Activated T-cell treated with anti-CD3 and anti-CD28 coated beads for 1 hour (primary cell): ENCODE measurements at regions not wholly inside any gene's neighbourhood (a gene's known extent, or its start where the extent isn't known, plus 50 kb on each side); places are given as distances from the start of the nearest gene placed in this dataset.

Source experiments
- DNase-seq: peaks from one replicate; pipeline ENCODE4 v3.0.0-alpha.2; 2020; ENCODE audit warnings: low read depth

GRCh38 chr13:97111756-97112155 lies 110.4 kb upstream of the MBNL2 start:
- no peak for DNase-seq

GRCh38 chr13:97112446-97113152 lies 109.5 kb upstream of the MBNL2 start:
- no peak for DNase-seq

DNA sequence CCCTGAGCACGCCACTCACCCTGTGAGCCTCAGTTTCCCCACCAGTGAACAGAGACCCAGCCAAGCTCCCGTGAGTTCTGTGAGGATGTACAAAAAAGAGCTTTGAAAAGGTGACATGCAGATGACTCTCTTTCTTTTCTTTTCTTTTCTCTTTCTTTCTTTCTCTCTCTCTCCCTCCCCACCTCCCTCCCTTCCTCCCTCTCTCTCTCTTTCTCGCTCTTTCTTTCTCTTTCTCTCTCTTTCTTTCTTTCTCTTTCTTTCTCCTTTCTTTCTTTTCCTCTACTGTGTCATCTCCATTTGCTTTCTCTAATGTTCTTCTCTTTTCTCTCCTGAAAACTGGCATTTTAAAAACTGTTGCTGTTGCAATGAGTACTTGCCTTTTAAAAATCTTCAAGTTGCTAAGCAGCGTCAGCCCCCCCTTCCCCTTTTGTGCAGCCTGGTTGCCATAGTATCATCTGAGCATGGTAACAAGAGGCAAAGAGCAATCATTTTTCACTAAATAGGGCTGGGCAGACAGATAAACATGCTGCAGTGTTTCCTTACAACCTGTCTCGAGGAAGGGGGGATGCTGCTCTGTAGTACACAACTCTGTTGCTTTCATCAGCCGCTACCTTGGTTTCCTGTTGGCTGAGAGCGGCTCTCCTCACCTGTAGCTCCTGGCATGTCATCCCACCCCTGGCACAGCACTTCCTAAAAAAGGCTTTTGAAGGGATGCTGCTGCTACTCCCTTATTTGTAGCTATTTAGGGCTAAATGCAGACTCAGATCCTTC lies 108.7 kb upstream of the MBNL2 start:
- no peak for DNase-seq

DNA sequence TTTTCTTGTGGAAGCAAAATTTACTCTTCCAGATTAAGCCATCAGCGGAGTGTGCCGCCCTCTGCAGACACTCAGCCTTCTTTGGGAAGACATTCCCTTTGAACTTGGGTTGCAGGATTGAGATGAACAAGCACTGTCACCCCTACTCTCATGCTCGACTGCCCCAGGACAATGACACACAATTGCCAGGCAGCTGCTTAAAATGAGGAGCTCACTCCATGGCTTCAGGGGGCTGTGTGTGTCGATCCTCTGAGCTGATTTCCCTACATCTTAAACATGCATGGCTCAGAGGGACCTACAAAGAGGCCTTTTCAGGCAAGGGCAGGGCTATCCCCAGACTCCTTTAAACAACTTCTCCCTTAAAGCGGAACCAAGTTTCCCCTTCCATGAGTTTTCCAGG lies 107.5 kb upstream of the MBNL2 start:
- no peak for DNase-seq

DNA sequence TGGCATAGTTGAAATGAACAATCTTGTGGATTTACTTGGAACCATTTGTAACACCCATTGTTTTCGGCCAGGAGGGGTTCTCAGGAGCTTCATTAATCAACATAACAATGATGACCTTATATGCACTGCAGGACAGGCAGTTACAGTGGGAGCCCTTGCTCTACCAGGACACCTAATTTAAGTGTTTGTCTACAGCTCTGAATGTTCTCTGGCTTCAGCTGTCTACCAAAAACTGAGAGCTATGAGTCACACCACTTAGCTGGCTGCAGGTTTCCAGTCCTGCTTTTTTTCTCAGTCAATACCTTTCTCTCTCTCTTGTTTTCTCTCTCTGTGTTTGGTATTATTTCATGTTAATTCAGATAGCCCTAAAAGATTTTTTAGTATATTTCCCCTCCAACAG lies 105.4 kb upstream of the MBNL2 start:
- no peak for DNase-seq

GRCh38 chr13:97117388-97117910 lies 104.7 kb upstream of the MBNL2 start:
- no peak for DNase-seq

GRCh38 chr13:97119943-97120342 lies 102.2 kb upstream of the MBNL2 start:
- no peak for DNase-seq

DNA sequence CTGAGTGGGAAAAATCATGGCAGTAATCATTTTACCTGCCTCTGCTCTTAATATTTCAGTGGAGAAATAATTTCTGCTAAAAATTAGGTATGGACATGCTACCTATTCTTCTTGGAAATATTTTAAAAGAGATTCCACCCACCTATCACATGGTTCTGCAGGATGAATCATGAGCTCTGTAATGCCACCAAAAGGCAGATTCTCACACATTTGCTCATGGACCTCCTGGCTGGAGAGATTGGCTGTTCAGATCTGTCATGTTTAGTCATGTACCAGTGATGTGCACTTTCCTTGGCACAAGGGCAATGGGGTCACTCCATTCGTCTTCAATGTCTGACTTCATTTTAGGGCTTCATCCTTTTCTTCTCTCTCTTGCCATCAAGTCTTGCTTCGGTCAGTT lies 101.8 kb upstream of the MBNL2 start:
- no peak for DNase-seq

DNA sequence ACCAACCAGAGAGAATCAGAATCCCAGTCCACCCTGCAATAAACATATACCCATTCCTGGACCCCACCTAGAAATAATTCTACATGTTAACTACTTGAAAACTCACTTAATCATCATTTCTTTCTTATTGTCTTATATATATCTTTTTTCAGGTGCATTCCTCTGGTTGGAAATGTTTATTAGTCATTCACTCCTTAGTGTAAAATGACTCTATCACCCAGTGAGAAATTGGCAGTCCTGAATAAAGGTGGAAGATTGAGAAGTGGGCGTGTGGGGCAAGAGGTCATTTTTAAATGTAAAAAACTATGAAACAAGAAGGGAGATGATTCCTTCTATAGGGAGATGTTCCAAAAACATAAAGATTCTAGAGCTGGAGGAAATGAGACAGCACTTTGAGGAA lies 101.2 kb upstream of the MBNL2 start:
- DNase-seq, result no peak

DNA sequence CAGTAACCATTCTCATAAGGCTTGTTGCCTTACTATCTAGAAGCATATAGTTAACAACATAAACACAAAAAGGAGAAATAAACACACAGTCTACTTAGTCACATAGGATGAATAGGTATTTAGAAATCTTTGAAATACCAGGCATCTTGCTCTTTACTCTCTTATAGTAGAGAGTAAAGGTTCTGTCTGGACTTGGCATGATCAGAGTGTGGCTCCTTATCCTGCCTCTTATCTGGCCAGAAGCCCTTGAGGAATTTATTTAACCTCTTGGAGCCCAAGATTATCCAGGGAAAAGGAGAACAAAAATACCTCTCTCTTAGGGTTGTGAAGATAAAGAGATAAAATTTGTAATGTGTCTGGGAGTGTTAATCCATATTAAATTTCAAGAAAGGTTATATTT lies 100.2 kb upstream of the MBNL2 start:
- no peak for DNase-seq

DNA sequence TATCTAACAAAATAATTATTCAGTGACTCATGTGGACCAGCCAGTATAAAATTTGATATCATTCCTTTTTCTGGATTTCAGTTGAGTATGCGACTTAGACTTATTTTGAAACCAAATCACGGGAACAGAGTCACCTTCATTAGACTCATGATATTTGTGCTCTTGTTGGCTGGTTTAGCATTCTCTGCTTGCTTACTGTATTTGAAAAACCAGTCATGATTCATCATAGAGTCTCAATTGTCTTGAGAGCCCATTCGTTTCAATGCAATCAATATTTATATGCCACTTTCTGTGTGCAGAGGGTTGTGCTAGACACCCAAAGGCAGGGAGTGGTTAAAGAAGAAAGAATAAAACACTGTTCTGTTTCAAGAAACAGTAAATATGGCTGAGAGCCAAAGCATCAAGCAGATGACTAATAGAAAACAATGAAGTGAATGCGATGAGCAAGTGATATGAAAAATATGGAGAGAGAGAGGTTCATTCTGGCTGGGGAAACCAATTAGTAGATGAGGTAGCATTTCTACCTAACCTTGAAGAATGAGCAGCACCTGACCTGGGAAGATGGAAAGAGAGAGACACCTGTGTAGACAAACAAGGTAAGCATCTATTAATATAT lies 99.6 kb upstream of the MBNL2 start:
- no peak for DNase-seq

DNA sequence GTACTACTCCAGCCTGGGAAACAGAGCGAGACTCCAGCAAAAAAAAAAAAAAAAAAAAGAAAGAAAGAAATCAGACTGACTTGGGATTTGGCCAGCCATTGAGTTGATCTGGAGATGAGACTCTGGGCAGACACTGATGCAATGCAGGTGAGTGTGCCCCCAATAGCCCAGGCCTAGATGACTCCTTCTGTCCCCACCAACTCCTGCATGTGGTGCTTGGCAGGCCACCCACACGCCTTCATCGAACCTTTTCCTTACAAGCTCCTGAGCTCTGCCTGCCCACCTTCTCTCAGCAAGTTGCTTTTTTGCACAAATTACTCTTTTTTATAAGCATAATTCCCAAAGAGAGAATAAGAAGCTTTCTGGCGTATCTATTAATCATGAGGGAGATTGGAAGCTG lies 97.9 kb upstream of the MBNL2 start:
- no peak for DNase-seq

- no peak for DNase-seq
Observed at GRCh38 chr13:97124915-97125809, 97.0 kb upstream of the MBNL2 start.

DNA sequence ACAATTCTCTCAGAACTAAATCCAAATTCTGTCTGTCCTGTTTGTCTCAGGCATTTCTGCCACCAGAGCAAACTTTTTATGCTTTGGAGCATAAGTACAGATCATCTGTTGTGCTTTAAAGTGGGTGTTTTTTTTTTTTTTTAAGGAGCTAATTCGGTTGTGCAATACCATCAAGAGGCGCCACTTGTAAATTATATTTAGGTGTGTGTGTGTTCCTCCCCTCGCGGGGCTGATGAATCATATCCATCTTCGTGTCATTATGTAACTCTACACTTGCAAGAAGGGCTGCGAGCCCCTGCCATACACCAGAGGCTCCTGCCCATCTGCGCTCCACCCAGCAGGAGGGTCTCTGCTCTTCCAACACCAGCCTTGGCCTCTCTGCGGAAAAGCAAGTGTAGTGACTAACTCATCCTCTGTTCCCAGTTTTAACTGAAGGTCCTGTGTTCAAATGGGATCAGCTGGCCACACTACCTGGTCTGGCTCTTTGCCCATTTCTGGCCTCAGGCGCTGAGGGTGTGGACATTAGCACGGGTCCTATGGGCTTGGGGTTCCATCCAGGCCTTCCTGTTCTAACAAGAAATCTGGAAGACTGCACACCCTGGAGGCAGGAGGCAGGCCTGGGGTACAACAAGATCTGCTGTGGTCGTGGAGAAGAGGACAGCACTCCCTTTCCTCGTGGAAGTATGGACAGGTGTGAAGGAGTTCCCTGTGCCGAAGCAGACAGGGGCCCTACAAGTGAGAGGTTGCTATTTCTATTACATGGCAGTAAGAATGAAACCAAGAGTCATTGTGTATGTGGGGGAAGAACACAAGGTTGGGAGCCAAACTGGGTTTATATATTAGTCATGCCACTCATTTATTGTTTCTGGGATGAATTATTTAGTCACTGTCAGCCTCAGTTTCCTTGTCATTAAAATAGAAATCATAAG lies 96.1 kb upstream of the MBNL2 start:
- no peak for DNase-seq

GRCh38 chr13:97127842-97128241 lies 94.3 kb upstream of the MBNL2 start:
- no peak for DNase-seq

GRCh38 chr13:97130190-97130589 lies 91.9 kb upstream of the MBNL2 start:
- DNase-seq, result no peak

DNA sequence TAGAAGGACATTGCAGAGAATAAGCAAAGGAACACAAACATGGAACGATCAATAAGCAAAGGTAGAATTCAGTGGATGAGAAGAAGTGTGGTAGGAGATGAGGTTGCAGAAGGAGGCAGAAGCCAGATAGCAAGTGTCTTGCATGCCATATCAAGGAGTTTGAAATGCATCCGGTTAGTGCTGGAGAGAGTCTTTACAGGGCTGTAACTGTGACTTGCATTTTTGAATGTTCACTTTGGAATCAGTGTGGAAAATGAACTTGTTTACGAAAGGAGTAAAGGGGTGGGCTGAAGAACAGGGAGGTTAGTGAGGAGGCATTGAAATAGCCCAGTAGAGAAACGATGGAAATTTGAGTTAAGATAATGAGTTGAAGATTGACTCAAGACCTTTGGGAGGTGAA lies 90.7 kb upstream of the MBNL2 start:
- no peak for DNase-seq

GRCh38 chr13:97133554-97133953 lies 88.6 kb upstream of the MBNL2 start:
- DNase-seq, result no peak

GRCh38 chr13:97133955-97134354 lies 88.2 kb upstream of the MBNL2 start:
- no peak for DNase-seq

- no peak for DNase-seq
Observed at GRCh38 chr13:97134364-97135095, 87.6 kb upstream of the MBNL2 start.
